H54 (cell line): ENCODE measurements at regions not wholly inside any gene's neighbourhood (a gene's known extent, or its start where the extent isn't known, plus 50 kb on each side); places are given as distances from the start of the nearest gene placed in this dataset.

ENCODE experiments used
- DNase-seq: peaks from one replicate; pipeline ENCODE4 v3.0.0; 2011; ENCODE audit warnings: low spot score, mixed read lengths; ENCODE audit not compliant: insufficient read length
- FAIRE-seq: peaks from 3 replicates; lab custom pipeline; 2011; peaks lifted over from hg19 to GRCh38; lab: Jason Lieb, UNC
- POLR2A ChIP-seq: IDR thresholded peaks from 2 replicates; pipeline ENCODE4 v1.6.1; 2011; ENCODE audit warnings: low read depth, mild to moderate bottlenecking, low read length

GRCh38 chr9:79346350-79347020 is 225.3 kb upstream of the TLE4 start:
- TF ChIP-seq POLR2A = no peak
- FAIRE-seq (peak; percentile 97), DNase-seq (no peak)

GRCh38 chr9:79352322-79352721 is 219.4 kb upstream of the TLE4 start:
- FAIRE-seq = peak; percentile 66

DNA sequence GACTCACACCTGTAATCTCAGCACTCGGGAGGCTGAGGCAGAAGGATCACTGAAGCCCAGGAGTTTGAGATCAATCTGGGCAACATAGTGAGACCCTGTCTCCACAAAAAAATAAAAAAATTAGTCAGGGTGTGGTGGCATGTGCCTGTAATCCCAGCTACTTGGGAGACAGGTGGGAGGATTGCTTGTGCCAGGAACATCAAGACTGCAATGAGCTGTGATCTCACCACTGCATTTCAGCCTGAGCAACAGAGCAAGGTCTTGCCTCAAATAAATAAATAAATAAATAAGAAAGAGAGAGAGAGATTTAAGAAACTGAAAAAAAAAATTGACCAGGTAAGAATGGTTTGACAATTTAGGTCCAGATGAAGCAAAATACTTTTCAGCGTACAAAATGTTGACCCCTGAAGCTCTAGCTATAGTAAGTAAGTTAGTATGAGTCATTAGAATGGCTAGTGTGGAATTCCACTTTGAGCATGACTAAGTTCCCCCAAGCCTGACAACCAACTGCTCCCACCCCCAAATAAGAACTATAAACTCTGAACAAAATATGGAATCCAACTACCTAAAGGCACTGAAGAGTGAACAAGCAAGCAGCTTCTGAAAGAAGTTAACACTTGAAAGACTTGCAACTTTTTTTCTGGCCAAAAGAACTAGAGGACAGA is 217.8 kb upstream of the TLE4 start:
- TF ChIP-seq POLR2A = no peak
- FAIRE-seq (peak; percentile 97), DNase-seq (peak; percentile 49)

More at GRCh38 chr9:79352322-79352721, 219.4 kb upstream of the TLE4 start:
- no peak for DNase-seq
- TF ChIP-seq POLR2A = no peak

DNA sequence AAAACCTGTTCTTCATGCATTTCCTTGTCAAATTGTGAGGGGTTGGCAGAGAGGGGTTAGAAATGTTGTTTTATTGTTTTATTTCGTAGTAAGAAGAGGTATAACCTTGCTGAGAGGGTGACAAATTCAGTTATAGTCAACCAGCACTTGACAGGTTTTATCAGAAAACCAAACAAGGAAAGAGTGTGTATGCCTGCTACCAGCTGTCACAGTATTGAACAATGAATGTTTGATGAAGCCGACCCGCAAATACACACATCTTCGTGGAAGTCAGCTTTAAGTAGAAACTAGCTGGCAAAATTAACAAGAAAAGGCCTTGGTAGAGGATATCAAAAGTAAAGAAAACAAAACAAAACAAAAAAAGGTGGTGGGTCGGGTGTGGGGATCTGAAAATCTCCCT is 214.6 kb upstream of the TLE4 start:
- TF ChIP-seq POLR2A = no peak

DNA sequence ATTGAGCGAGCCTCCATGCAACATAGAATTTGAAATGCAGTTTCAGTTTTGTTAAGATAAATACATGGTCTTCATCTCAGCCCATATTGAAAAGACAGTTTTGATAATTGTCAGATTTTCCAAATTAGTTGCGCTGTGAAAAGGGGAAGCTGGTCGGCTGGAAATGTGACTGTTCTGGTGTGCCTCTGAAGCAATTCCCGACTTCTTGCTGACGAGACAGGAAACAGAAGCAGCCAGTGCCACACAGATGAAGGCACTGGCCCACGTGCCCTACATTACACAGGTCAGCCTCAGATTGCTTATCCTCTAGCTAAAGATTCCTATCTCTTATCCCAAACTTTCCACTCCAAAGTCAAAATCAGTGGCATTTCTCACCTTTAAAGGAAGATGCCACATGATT is 214.1 kb upstream of the TLE4 start:
- no peak for DNase-seq
- FAIRE-seq = peak; percentile 48
- no peak for TF ChIP-seq POLR2A

More for the DNA sequence above, 214.6 kb upstream of the TLE4 start:
- DNase-seq = no peak
- FAIRE-seq = no peak

DNA sequence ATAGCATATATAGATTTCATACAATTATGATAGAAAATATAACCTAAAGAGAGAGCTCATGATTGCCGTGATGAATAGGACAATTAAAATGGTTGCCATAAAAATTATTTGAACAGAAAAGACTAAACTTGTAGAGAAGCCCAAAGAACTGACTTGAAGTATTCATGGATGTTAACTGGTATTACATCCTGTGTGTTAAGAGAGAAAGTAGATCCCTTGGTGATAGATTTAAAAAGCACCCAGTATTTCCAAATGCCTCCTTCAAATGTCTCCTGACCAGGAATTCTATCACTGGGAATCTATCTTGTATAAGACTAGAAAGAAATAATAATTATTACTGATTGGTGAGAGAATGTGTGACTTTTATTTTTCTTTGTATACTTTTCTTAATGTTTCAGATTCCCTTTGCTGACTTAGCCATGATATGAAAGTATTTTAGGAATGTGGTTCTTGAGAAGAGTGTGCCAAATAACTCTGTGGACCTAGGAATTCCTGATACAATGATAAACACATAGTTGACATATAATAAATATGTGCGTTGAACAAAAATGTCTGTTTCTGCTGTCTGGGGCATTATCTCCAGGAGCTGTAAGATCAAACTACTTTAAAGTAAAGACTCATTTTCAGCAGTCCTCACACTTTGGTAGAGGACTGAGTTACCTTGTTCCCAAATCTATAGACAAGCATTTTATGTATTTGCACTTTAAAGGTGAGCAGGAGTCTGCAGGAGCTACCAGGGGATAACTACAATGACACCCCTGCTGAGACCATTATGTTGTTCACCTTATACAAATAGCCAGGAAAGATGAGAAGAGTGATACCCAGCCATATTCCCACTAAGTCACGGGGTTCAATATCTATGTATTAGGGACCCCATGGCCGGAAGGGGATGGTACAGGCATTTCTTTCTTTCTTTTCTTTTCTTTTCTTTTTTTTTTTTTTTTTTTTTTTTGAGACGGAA is 211.1 kb upstream of the TLE4 start:
- peak; percentile 93 for FAIRE-seq
- TF ChIP-seq POLR2A = no peak
- DNase-seq = no peak

- FAIRE-seq (peak; percentile 91), DNase-seq (no peak)
- no peak for TF ChIP-seq POLR2A
Observed at GRCh38 chr9:79362100-79363081, 209.4 kb upstream of the TLE4 start.

DNA sequence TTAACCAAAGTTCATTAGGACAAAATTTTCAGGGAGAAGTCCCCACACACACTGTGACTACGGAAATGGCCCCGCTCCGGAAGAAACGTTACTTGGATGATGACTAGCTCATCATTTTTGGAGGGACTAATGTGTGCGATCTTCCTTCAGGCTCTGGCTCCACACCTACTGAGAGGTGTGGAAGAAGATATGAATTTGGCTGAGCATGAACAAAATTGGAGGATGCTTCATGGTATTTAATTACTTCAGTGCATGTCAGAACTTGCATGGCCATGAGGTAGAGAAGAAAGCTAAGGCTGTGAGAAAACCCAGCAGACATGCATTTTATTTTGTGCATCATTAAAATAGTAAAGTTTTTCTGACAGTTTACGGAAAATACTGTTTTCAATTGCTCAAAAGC is 202.1 kb upstream of the TLE4 start:
- no peak for TF ChIP-seq POLR2A
- FAIRE-seq (no peak), DNase-seq (no peak)

DNA sequence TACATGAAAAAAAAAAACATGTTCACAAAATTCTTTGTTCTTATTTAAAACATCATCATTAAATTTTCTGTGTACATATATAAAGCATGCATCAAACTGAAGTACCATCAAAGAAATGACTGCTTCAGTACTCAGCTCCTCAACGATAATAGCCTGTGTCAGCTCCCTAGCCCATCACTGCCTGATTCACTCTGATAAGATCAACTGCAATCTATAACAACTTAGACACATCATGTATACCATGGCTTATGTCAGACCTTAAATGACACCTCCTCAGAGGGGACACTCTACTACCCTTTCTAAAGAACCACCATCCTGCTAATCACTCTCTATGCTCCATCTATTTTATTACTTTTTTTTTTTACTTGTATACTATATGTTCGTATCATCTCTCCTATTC is 200.5 kb upstream of the TLE4 start:
- no peak for TF ChIP-seq POLR2A
- no peak for DNase-seq
- peak; percentile 92 for FAIRE-seq

DNA sequence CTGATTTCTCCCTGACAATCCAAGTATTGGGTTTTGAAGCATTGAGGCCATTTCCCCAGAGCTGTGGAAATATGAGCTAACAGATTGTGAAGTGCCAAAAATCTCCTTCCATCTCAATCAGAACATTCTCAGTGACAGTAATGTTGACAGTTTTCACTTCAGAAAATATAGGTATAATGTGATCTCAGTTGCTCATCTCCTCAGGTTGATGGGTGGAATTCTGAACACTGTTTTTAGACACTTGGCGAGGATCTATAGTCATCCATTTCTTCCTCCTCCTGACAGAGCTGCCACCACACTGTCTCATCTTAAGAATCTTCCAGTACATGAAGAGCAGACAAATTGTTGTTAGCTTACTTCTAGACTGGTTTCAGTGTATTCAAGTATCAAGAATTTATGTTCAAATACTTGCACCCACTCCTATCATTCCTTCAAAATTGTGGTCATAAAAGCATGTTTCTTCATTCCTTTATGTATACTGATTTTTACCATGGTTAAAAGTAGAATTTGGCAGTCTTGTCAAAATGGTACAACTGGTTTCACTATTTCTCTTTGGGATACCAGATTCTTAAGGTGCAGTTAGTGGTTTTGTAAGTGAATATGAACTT is 199.7 kb upstream of the TLE4 start:
- peak; percentile 76 for FAIRE-seq
- no peak for TF ChIP-seq POLR2A
- DNase-seq = no peak

- DNase-seq = no peak
Observed at GRCh38 chr9:79377339-79377855, 194.4 kb upstream of the TLE4 start.

DNA sequence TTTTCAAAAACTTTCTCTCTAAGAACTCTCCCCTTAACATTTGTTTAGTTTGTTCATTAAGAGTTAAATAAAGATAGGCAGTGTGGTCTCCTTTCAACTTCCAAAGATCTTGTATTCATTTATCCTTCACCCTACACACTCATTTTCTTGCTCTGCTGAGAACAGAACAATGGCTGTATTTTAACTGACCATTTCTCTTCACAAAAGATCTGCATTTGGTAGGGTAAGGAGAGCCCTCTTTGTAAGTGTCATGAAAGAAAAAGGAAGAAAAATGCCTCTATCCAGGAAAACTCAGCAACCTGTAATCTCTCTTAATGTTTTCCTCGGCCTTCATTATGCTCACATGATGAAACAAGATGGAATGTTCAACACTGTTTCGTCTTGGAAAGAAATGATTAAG is 193.7 kb upstream of the TLE4 start:
- FAIRE-seq (peak; percentile 50), DNase-seq (no peak)
- TF ChIP-seq POLR2A = no peak

More at GRCh38 chr9:79377339-79377855, 194.4 kb upstream of the TLE4 start:
- no peak for TF ChIP-seq POLR2A
- FAIRE-seq = peak; percentile 99
